ENCODE measurements at regions not wholly inside any gene's neighbourhood (a gene's known extent, or its start where the extent isn't known, plus 50 kb on each side); places are given as distances from the start of the nearest gene placed in this dataset.

DNA sequence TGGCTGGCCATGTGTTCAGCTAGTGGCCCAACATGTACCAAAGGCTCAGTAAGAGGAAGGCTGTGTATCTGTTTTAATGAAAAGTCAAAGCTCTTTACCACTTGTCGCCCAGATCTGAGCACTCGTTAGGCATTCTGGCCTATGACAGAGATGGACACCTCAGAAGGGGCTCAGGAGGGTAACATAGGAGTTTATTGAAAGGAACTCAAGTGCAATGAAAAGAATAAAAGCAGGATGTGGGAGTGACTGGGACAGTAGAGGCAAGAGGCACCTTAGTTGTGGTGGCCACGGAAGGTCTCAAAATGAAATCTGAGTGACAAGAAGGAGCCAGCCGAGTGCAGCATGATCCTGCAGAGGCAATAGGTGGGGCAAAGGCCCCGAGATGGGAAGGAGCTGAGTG is 309.7 kb downstream of the MN1 start:
- TF ChIP-seq, protein P1, sequence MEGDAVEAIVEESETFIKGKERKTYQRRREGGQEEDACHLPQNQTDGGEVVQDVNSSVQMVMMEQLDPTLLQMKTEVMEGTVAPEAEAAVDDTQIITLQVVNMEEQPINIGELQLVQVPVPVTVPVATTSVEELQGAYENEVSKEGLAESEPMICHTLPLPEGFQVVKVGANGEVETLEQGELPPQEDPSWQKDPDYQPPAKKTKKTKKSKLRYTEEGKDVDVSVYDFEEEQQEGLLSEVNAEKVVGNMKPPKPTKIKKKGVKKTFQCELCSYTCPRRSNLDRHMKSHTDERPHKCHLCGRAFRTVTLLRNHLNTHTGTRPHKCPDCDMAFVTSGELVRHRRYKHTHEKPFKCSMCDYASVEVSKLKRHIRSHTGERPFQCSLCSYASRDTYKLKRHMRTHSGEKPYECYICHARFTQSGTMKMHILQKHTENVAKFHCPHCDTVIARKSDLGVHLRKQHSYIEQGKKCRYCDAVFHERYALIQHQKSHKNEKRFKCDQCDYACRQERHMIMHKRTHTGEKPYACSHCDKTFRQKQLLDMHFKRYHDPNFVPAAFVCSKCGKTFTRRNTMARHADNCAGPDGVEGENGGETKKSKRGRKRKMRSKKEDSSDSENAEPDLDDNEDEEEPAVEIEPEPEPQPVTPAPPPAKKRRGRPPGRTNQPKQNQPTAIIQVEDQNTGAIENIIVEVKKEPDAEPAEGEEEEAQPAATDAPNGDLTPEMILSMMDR (optimal IDR thresholded peaks at IDR 0.05 in 1 of 3, IDR thresholded peaks at IDR 0.05 in 1 of 3, conservative IDR thresholded peaks at IDR 0.05 in 1 of 3; ENCODE audit: extremely low read depth in 1 of 3, insufficient read depth in 2 of 3, low read length in 3 of 3): no peak
- TF ChIP-seq EZH2 (IDR thresholded peaks at IDR 0.05; ENCODE audit: low read length): no peak

Data from keratinocyte (primary cell).